Urothelium cell line (cell line): ENCODE measurements at regions not wholly inside any gene's neighbourhood (a gene's known extent, or its start where the extent isn't known, plus 50 kb on each side); places are given as distances from the start of the nearest gene placed in this dataset.
"Not testable (repeated sequence)": the region's sequence is repeated elsewhere in the genome, so short reads cannot be mapped to it uniquely, and the experiment has no call there.

ENCODE experiments used
- DNase-seq: peaks from one replicate; pipeline ENCODE4 v3.0.0; 2011; ENCODE audit warnings: low spot score, mixed read lengths
- FAIRE-seq: peaks from 2 replicates; lab custom pipeline; 2011; peaks lifted over from hg19 to GRCh38; lab: Jason Lieb, UNC

GRCh38 chr1:112855152-112855828 is 100.7 kb downstream of the SLC16A1 start:
- FAIRE-seq (no peak), DNase-seq (no peak)

GRCh38 chr1:112854368-112854984 is 101.5 kb downstream of the SLC16A1 start:
- not testable (repeated sequence) for FAIRE-seq, DNase-seq

GRCh38 chr1:112853915-112854314 is 102.1 kb downstream of the SLC16A1 start:
- not testable (repeated sequence) for DNase-seq, FAIRE-seq

GRCh38 chr1:112852934-112853333 is 103.1 kb downstream of the SLC16A1 start:
- no peak for FAIRE-seq
- no peak for DNase-seq

- DNase-seq: no peak
- FAIRE-seq: no peak
Measured at GRCh38 chr1:112852276-112852675, 103.7 kb downstream of the SLC16A1 start.

- no peak for DNase-seq
- FAIRE-seq: peak; percentile 48
Measured at GRCh38 chr1:112850034-112850757, 105.8 kb downstream of the SLC16A1 start.

GRCh38 chr1:112849425-112850033 is 106.5 kb downstream of the SLC16A1 start:
- FAIRE-seq (peak; percentile 81), DNase-seq (peak; percentile 77)

GRCh38 chr1:112841825-112842224 is 114.2 kb downstream of the SLC16A1 start:
- FAIRE-seq: no peak
- DNase-seq: no peak

- FAIRE-seq (no peak), DNase-seq (no peak)
Measured at GRCh38 chr1:112840631-112841624, 115.1 kb downstream of the SLC16A1 start.

GRCh38 chr1:112836642-112837041 is 119.4 kb downstream of the SLC16A1 start:
- DNase-seq (no peak), FAIRE-seq (no peak)

GRCh38 chr1:112833806-112834205 is 118.7 kb upstream of the PPM1J start:
- FAIRE-seq: no peak
- DNase-seq: no peak

- not testable (repeated sequence) for DNase-seq, FAIRE-seq
Measured at GRCh38 chr1:112832259-112832658, 117.1 kb upstream of the PPM1J start.

GRCh38 chr1:112829691-112830090 is 114.6 kb upstream of the PPM1J start:
- DNase-seq, FAIRE-seq: not testable (repeated sequence)

GRCh38 chr1:112828716-112829115 is 113.6 kb upstream of the PPM1J start:
- no peak for FAIRE-seq
- no peak for DNase-seq

- not testable (repeated sequence) for DNase-seq, FAIRE-seq
Measured at GRCh38 chr1:112827391-112827790, 112.3 kb upstream of the PPM1J start.

GRCh38 chr1:112826217-112826944 is 111.2 kb upstream of the PPM1J start:
- FAIRE-seq (no peak), DNase-seq (no peak)

- DNase-seq, FAIRE-seq: not testable (repeated sequence)
Measured at GRCh38 chr1:112825563-112826216, 110.6 kb upstream of the PPM1J start.

- FAIRE-seq: not testable (repeated sequence)
Measured at GRCh38 chr1:112825075-112825474, 109.9 kb upstream of the PPM1J start.

More at GRCh38 chr1:112825075-112825474, 109.9 kb upstream of the PPM1J start:
- DNase-seq: not testable (repeated sequence)
